Neural cell (in vitro differentiated cells): ENCODE measurements at regions not wholly inside any gene's neighbourhood (a gene's known extent, or its start where the extent isn't known, plus 50 kb on each side); places are given as distances from the start of the nearest gene placed in this dataset.

Experiments
- H2AFZ ChIP-seq: fragments of 200-600, 300-800 bp; sonication (generic), shearing (Covaris generic); 2 replicates; pipeline ENCODE4 v1.6.0; 2014; ENCODE audit warnings: low read depth, mild to moderate bottlenecking, antibody characterized with exemption, low read length, moderate library complexity
- H3F3A ChIP-seq: fragments of 200-600 bp; shearing (Covaris generic); 2 replicates; pipeline ENCODE4 v1.6.1; 2016; ENCODE audit warnings: mild to moderate bottlenecking, moderate library complexity, mixed read lengths, antibody characterized with exemption, low read length; ENCODE audit not compliant: insufficient read depth, poor library complexity, severe bottlenecking
- H3K27ac ChIP-seq: fragments of 200-600, 300-800 bp; sonication (generic), shearing (Covaris generic); 2 replicates; pipeline ENCODE4 v1.5.1; 2014; ENCODE audit warnings: mild to moderate bottlenecking, low read length, moderate library complexity
- H3K27me3 ChIP-seq: fragments of 300-800, 200-600 bp; sonication (generic), shearing (Covaris generic); 2 replicates; pipeline ENCODE4 v1.6.0; 2014; ENCODE audit warnings: mild to moderate bottlenecking, low read depth, low read length, moderate library complexity; ENCODE audit not compliant: insufficient read depth
- H3K36me3 ChIP-seq: fragments of 300-800, 200-600 bp; sonication (generic), shearing (Covaris generic); 2 replicates; pipeline ENCODE4 v1.5.1; 2014; ENCODE audit warnings: mild to moderate bottlenecking, antibody characterized with exemption, low read length, moderate library complexity; ENCODE audit not compliant: insufficient read depth
- H3K4me2 ChIP-seq: fragments of 300-800, 200-600 bp; sonication (generic), shearing (Covaris generic); 2 replicates; pipeline ENCODE4 v1.6.0; 2014; ENCODE audit warnings: mild to moderate bottlenecking, low read length
- H3K4me3 ChIP-seq: fragments of 300-800, 200-600 bp; sonication (generic), shearing (Covaris generic); 2 replicates; pipeline ENCODE4 v1.5.1; 2014; ENCODE audit warnings: mild to moderate bottlenecking, low read length, moderate library complexity
- H3K79me2 ChIP-seq: fragments of 200-600 bp; shearing (Covaris generic); replicated peaks from 2 replicates; pipeline ENCODE4 v1.6.0; 2014; ENCODE audit warnings: mild to moderate bottlenecking, low read length, moderate library complexity; ENCODE audit not compliant: insufficient read depth
- H3K9ac ChIP-seq: fragments of 300-800, 200-600 bp; sonication (generic), shearing (Covaris generic); 2 replicates; pipeline ENCODE4 v1.6.1; 2016; ENCODE audit warnings: mild to moderate bottlenecking, low read length, mixed read lengths
- H3K9me2 ChIP-seq: fragments of 200-600 bp; shearing (Covaris generic); 2 replicates; pipeline ENCODE4 v1.6.1; 2016; ENCODE audit warnings: mild to moderate bottlenecking, low read length, mixed read lengths; ENCODE audit not compliant: insufficient read depth
- H3K9me3 ChIP-seq: fragments of 200-600, 300-800 bp; sonication (generic), shearing (Covaris generic); 2 replicates; pipeline ENCODE4 v1.6.1; 2016; ENCODE audit warnings: mild to moderate bottlenecking, mixed run types, low read length, moderate library complexity, mixed read lengths
- H4K20me1 ChIP-seq: fragments of 200-600 bp; shearing (Covaris generic); 2 replicates; pipeline ENCODE4 v1.6.1; 2016; ENCODE audit warnings: mild to moderate bottlenecking, mixed run types; ENCODE audit not compliant: insufficient read depth
- EP300 ChIP-seq: fragments of 450-650 bp; conservative IDR thresholded peaks from 2 replicates; pipeline ENCODE4 v1.6.1; 2014; ENCODE audit warnings: antibody characterized with exemption, mild to moderate bottlenecking, moderate library complexity; ENCODE audit not compliant: poor library complexity, severe bottlenecking
- EZH2 ChIP-seq: fragments of 200-600, 300-800 bp; shearing (Covaris generic), sonication (generic); IDR thresholded peaks from 2 replicates; pipeline ENCODE4 v1.6.1; 2014; ENCODE audit warnings: antibody characterized with exemption, low read length, borderline replicate concordance, mild to moderate bottlenecking; ENCODE audit not compliant: insufficient read depth, poor library complexity, severe bottlenecking
- MXI1 ChIP-seq: fragments of 450-650 bp; conservative IDR thresholded peaks from 2 replicates; pipeline ENCODE4 v1.6.1; 2014; ENCODE audit warnings: antibody characterized with exemption, mild to moderate bottlenecking; ENCODE audit not compliant: poor library complexity, severe bottlenecking
- POLR2AphosphoS5 ChIP-seq: IDR thresholded peaks from 2 replicates; pipeline ENCODE4 v1.6.1; 2012
- RAD21 ChIP-seq: fragments of 450-650 bp; conservative IDR thresholded peaks from 2 replicates; pipeline ENCODE4 v1.6.1; 2014; ENCODE audit warnings: antibody characterized with exemption, mild to moderate bottlenecking, moderate library complexity
- SMC3 ChIP-seq: fragments of 450-650 bp; conservative IDR thresholded peaks from 2 replicates; pipeline ENCODE4 v1.6.1; 2014; ENCODE audit warnings: antibody characterized with exemption, mild to moderate bottlenecking, moderate library complexity; ENCODE audit not compliant: poor library complexity
- TAF1 ChIP-seq: IDR thresholded peaks from 2 replicates; pipeline ENCODE4 v1.6.1; 2012; ENCODE audit warnings: low read depth
- TF ChIP-seq, protein P1 (sequence below): IDR thresholded peaks from 2 replicates; pipeline ENCODE4 v1.6.1; 2012; ENCODE audit warnings: borderline replicate concordance
- TF ChIP-seq, protein P2 (sequence below): fragments of 450-650 bp; IDR thresholded peaks from 2 replicates; pipeline ENCODE4 v1.5.1; 2014; ENCODE audit warnings: antibody characterized with exemption, mild to moderate bottlenecking, moderate library complexity; ENCODE audit not compliant: poor library complexity, severe bottlenecking

DNA sequence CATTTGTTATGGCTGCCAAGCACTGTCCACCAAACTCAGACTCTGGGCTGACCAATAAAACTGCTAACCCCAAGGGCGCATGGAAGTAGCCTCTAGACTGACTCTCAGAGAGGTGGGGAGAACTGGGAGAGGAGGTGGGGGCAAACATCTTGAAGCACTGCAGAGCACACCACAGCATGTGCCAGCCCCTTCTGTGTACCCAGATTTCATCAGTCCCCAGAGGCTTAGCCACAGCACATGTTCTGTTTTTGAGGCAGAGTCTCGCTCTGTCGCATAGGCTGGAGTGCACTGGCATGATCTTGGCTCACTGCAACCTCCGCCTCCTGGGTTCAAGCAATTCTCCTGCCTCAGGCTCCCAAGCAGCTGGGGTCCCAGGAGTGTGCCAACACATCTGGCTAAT lies 119.5 kb upstream of the SPATA12 start:
- Histone ChIP-seq H3K27me3 (no peaks in the 10 kb centered on the region), H3K36me3 (no peaks in the 10 kb centered on the region), H3K27ac (no peak overlapping the region), H4K20me1 (no peaks in the 10 kb centered on the region), H3K9ac (no peak overlapping the region), H3F3A (no peaks in the 10 kb centered on the region), H3K4me3 (no peak overlapping the region), H3K9me2 (no peaks in the 10 kb centered on the region), H3K4me2 (no peak overlapping the region), H3K79me2 (no peaks in the 10 kb centered on the region), H2AFZ (no peak overlapping the region), H3K9me3 (no peaks in the 10 kb centered on the region)
- TF ChIP-seq, protein P1, sequence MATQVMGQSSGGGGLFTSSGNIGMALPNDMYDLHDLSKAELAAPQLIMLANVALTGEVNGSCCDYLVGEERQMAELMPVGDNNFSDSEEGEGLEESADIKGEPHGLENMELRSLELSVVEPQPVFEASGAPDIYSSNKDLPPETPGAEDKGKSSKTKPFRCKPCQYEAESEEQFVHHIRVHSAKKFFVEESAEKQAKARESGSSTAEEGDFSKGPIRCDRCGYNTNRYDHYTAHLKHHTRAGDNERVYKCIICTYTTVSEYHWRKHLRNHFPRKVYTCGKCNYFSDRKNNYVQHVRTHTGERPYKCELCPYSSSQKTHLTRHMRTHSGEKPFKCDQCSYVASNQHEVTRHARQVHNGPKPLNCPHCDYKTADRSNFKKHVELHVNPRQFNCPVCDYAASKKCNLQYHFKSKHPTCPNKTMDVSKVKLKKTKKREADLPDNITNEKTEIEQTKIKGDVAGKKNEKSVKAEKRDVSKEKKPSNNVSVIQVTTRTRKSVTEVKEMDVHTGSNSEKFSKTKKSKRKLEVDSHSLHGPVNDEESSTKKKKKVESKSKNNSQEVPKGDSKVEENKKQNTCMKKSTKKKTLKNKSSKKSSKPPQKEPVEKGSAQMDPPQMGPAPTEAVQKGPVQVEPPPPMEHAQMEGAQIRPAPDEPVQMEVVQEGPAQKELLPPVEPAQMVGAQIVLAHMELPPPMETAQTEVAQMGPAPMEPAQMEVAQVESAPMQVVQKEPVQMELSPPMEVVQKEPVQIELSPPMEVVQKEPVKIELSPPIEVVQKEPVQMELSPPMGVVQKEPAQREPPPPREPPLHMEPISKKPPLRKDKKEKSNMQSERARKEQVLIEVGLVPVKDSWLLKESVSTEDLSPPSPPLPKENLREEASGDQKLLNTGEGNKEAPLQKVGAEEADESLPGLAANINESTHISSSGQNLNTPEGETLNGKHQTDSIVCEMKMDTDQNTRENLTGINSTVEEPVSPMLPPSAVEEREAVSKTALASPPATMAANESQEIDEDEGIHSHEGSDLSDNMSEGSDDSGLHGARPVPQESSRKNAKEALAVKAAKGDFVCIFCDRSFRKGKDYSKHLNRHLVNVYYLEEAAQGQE = no peak
- no peak for TF ChIP-seq SMC3
- TF ChIP-seq EZH2 = no peak
- no peak for TF ChIP-seq EP300
- TF ChIP-seq, protein P2, sequence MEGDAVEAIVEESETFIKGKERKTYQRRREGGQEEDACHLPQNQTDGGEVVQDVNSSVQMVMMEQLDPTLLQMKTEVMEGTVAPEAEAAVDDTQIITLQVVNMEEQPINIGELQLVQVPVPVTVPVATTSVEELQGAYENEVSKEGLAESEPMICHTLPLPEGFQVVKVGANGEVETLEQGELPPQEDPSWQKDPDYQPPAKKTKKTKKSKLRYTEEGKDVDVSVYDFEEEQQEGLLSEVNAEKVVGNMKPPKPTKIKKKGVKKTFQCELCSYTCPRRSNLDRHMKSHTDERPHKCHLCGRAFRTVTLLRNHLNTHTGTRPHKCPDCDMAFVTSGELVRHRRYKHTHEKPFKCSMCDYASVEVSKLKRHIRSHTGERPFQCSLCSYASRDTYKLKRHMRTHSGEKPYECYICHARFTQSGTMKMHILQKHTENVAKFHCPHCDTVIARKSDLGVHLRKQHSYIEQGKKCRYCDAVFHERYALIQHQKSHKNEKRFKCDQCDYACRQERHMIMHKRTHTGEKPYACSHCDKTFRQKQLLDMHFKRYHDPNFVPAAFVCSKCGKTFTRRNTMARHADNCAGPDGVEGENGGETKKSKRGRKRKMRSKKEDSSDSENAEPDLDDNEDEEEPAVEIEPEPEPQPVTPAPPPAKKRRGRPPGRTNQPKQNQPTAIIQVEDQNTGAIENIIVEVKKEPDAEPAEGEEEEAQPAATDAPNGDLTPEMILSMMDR = no peak
- no peak for TF ChIP-seq POLR2AphosphoS5
- TF ChIP-seq RAD21 = no peak

DNA sequence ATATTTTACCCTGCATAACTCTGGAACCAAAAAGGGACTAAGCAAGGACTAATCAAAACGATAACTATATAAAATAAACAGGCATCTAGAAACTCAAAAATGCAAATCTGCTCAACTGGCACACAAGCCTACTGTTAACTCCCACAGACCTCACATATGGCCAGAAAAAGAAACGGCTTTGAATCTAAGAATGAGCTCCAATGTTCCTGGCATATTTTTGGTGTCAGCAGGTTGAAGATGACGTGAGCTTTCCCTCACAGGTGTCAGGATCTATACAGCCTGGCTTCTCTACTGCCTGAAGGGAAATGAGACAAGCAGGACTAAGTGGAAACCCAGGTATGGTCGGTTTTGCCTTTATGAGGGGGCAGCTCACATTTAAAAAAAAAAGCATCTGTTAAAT lies 120.1 kb upstream of the SPATA12 start:
- Histone ChIP-seq H3K36me3 (no peaks in the 10 kb centered on the region), H2AFZ (no peak overlapping the region), H3K9me3 (no peaks in the 10 kb centered on the region), H3K4me2 (no peak overlapping the region), H3K79me2 (no peaks in the 10 kb centered on the region), H4K20me1 (no peaks in the 10 kb centered on the region), H3F3A (no peaks in the 10 kb centered on the region), H3K9ac (no peak overlapping the region), H3K4me3 (no peak overlapping the region), H3K27ac (no peak overlapping the region), H3K9me2 (no peaks in the 10 kb centered on the region), H3K27me3 (no peaks in the 10 kb centered on the region)
- TF ChIP-seq SMC3 (no peak), EZH2 (no peak), MXI1 (no peak), EP300 (no peak), TAF1 (no peak), RAD21 (no peak), POLR2AphosphoS5 (no peak)
- TF ChIP-seq, protein P2 = no peak
- TF ChIP-seq, protein P1 = no peak
